Stimulated activated naive CD4-positive, alpha-beta T cell (primary cell): ENCODE measurements at regions not wholly inside any gene's neighbourhood (a gene's known extent, or its start where the extent isn't known, plus 50 kb on each side); places are given as distances from the start of the nearest gene placed in this dataset.
"Not testable (repeated sequence)": the region's sequence is repeated elsewhere in the genome, so short reads cannot be mapped to it uniquely, and the experiment has no call there.

Source experiments
- DNase-seq, 6 experiments: peaks; one replicate each; lab custom pipeline; 2025; lab: John Stamatoyannopoulos, UW

GRCh38 chr6:113697632-113698410 is 159.3 kb upstream of the MARCKS start:
- DNase-seq: no peak

GRCh38 chr6:113699239-113699638 is 157.9 kb upstream of the MARCKS start:
- no peak for DNase-seq

- DNase-seq: no peak
Measured at GRCh38 chr6:113701552-113702254, 155.4 kb upstream of the MARCKS start.

GRCh38 chr6:113707194-113707593 is 150.0 kb upstream of the MARCKS start:
- no peak for DNase-seq

- DNase-seq: no peak
Measured at GRCh38 chr6:113709936-113710509, 147.1 kb upstream of the MARCKS start.

GRCh38 chr6:113713665-113714064 is 143.5 kb upstream of the MARCKS start:
- DNase-seq: no peak

- no peak for DNase-seq
Measured at GRCh38 chr6:113718588-113718987, 138.6 kb upstream of the MARCKS start.

GRCh38 chr6:113719064-113719463 is 138.1 kb upstream of the MARCKS start:
- no peak for DNase-seq

- no peak for DNase-seq
Measured at GRCh38 chr6:113719545-113719944, 137.6 kb upstream of the MARCKS start.

GRCh38 chr6:113723182-113723581 is 134.0 kb upstream of the MARCKS start:
- no peak for DNase-seq

- DNase-seq: not testable (repeated sequence)
Measured at GRCh38 chr6:113724927-113725326, 132.2 kb upstream of the MARCKS start.

GRCh38 chr6:113731541-113731940 is 125.6 kb upstream of the MARCKS start:
- DNase-seq: no peak

GRCh38 chr6:113732384-113732966 is 124.7 kb upstream of the MARCKS start:
- no peak for DNase-seq

GRCh38 chr6:113733381-113733780 is 123.8 kb upstream of the MARCKS start:
- DNase-seq: no peak

GRCh38 chr6:113734982-113735381 is 122.2 kb upstream of the MARCKS start:
- no peak for DNase-seq

- no peak for DNase-seq
Measured at GRCh38 chr6:113735491-113735890, 121.7 kb upstream of the MARCKS start.

- no peak for DNase-seq
Measured at GRCh38 chr6:113736978-113737377, 120.2 kb upstream of the MARCKS start.

GRCh38 chr6:113739041-113739655 is 118.0 kb upstream of the MARCKS start:
- no peak for DNase-seq

GRCh38 chr6:113741651-113742050 is 115.5 kb upstream of the MARCKS start:
- DNase-seq: no peak

GRCh38 chr6:113742342-113742741 is 114.8 kb upstream of the MARCKS start:
- no peak for DNase-seq

GRCh38 chr6:113744861-113745260 is 112.3 kb upstream of the MARCKS start:
- no peak for DNase-seq

- DNase-seq: no peak
Measured at GRCh38 chr6:113750151-113750855, 106.8 kb upstream of the MARCKS start.
